ENCODE measurements at regions not wholly inside any gene's neighbourhood (a gene's known extent, or its start where the extent isn't known, plus 50 kb on each side); places are given as distances from the start of the nearest gene placed in this dataset.

DNA sequence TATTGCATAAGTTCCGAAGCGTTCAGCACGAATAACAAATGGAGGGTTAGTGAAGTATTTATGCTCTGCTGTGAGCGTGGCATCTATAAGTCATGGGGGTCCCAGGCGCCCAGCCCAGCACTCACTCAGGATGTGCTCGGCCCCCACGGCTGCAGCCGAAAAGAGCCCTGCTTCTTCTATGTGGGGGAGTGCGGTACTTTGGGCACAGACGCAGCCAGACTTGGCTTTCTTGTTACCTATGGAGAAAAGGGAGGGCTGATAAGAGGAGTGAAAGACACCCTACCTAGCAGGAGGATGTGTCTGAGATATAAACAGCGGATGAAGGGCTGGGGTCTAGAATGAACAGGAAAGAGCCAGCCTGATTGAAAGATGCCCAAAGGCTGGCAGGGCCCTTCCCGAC is 51.4 kb downstream of the MRPL36 start:
- Mint-ChIP-seq H3K27ac (no peak overlapping the region), H3K4me3 (no peak overlapping the region), H3K4me1 (no peaks in the 10 kb centered on the region), H3K27me3 (peaks cover 5 to 33% (median 31%) of the 10 kb centered on the region in 3 donors), H3K36me3 (no peaks in the 10 kb centered on the region), H3K9me3 (peaks cover 0 to 2% (median 0%) of the 10 kb centered on the region in 7 donors)
- ATAC-seq (ENCODE audit: low read depth in 2 of 2) (no peak), DNase-seq (no peak)

DNA sequence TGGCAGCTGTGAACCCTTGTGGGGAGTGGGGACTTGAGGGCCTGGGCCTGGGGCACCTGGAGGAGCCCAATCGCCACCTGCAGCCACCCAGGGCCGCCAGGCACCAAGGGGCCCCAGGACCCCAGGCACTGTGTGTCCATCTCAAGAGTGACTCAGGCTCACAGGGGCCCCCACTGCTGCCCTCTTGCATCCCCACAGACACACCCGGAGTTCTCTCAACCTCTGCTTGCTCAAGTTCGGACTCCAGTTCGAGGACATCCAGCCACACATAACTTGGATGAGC is 51.9 kb downstream of the MRPL36 start:
- Mint-ChIP-seq H3K9me3 (peaks cover 0 to 5% (median 2%) of the 10 kb centered on the region in 7 donors), H3K4me3 (no peak overlapping the region), H3K27me3 (peaks cover 5 to 36% (median 31%) of the 10 kb centered on the region in 3 donors), H3K27ac (no peak overlapping the region), H3K36me3 (no peaks in the 10 kb centered on the region), H3K4me1 (no peaks in the 10 kb centered on the region)
- DNase-seq (no peak), ATAC-seq (ENCODE audit: low read depth in 2 of 2) (no peak)

DNA sequence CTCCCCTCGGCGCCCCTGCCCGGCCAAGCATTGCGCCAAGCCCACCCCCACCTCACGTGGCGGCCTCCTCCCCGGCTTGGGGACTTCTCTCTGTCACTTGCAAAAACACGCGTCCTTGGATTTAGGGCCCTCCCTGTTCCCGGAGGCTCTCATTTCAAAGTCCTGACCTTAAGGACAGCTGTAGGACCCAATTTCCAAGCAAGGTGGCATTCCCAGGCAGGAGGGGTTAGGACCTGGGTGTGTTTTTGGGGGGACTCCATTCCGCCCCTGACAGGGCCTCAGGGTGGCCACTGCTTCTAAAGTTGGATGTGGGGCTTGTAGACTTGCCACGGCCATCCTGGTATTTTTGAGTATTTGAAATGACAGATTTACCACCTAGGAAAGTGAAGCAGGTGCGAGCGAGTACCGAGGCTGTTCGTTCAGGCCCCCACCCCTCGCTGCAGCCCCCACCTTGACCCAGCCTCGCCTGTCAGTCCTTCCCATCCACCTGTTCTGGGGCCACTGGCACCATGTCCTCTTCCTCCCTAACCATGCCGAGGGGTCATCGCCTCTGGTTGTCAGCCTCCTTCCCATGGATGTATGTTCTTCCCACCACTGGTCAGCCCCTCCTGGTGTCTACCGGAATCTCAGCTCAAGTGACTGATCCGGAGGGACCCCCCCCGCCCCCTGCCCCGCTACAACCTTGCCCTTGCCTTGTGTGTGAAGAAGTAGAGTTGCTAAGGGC is 52.4 kb downstream of the MRPL36 start:
- peaks cover 0 to 10% (median 3%) of the 10 kb centered on the region in 7 donors for H3K9me3 Mint-ChIP-seq
- no peak for ATAC-seq (ENCODE audit: low read depth in 2 of 2)
- no peak overlapping the region for H3K4me3 Mint-ChIP-seq
- peaks cover 8 to 36% (median 33%) of the 10 kb centered on the region in 3 donors for H3K27me3 Mint-ChIP-seq
- no peak overlapping the region for H3K27ac Mint-ChIP-seq
- DNase-seq = no peak
- no peaks in the 10 kb centered on the region for H3K4me1 Mint-ChIP-seq
- H3K36me3 Mint-ChIP-seq = peaks cover 0 to 4% of the 10 kb centered on the region in 2 donors

DNA sequence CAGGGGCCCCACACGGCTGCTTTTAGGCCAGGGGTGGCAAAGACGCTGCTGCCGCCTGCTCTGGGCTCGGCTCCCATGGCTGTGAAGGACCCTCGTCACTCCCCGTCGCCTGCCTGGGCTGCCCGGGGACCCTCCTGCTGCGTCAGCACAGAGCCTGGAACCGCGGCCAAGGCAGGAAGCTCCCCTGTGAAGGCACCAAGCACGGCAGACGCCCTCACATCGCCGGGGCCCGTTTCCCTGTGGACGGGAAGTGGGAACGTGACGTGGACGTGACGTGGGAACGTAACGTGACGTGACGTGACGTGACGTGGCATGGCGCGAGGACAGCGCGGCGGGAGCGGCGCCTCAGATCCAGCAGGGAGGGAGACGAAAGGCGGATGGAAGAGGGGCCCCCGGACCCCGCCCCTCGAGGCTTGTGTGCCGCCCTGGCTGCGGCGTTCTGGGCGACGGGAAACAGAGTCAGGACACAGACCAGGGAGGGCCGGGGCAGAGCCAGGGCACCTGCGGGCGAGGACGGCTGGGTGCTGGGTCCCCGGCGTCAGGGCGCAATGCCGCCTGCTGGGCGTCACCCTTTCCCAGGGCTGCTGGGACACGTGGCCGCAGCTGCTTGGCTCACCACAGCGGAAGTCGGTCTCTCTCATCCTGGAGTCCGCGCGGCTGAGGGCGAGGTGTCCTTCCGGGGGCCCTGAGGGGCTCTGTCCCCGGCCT is 53.1 kb downstream of the MRPL36 start:
- H3K36me3 Mint-ChIP-seq = peaks cover 0 to 9% of the 10 kb centered on the region in 2 donors

DNA sequence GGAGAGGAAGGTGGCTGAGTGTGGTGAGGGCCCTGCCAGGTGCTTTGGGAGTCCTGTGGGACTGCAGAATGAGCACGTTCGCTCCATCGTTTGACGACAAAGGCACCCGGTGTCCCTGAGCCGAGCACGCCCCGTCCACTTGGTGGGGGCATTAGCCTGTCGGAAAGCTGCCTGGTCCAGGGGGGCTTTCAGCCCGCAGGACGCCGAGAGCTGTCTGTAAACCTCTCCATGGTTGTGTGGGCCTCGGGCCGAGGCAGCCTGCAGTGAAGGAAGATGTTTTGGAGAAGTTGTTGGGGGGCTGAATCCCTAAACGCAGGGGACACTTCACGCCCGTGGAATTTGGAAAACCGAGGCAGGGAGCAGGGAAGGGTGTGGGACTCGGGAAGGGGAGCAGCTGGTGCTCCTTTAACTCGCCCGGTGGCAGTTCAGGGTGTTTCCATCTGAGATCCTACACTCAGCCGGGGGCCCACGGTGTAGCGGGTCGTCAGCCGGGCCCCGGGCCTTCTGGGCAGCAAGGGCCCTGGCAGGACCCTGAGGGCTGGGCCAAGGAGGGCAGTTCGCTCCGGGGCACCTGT is 53.8 kb downstream of the MRPL36 start:
- Mint-ChIP-seq H3K9me3 (peaks cover 0 to 24% (median 16%) of the 10 kb centered on the region in 7 donors), H3K4me1 (no peaks in the 10 kb centered on the region), H3K27me3 (peaks cover 12 to 40% (median 26%) of the 10 kb centered on the region in 3 donors), H3K36me3 (peaks cover under 1 to 15% of the 10 kb centered on the region in 2 donors), H3K27ac (peak overlapping the region in 1 of 6 donors; percentile 86), H3K4me3 (no peak overlapping the region)
- DNase-seq (no peak), ATAC-seq (ENCODE audit: low read depth in 2 of 2) (no peak)

More for the DNA sequence above, 53.1 kb downstream of the MRPL36 start:
- ATAC-seq (ENCODE audit: low read depth in 2 of 2) = no peak
- no peak overlapping the region for H3K27ac Mint-ChIP-seq
- DNase-seq = no peak
- H3K4me1 Mint-ChIP-seq = no peaks in the 10 kb centered on the region
- H3K4me3 Mint-ChIP-seq = no peak overlapping the region
- peaks cover 11 to 35% (median 31%) of the 10 kb centered on the region in 3 donors for H3K27me3 Mint-ChIP-seq
- H3K9me3 Mint-ChIP-seq = peaks cover 0 to 17% (median 10%) of the 10 kb centered on the region in 7 donors

DNA sequence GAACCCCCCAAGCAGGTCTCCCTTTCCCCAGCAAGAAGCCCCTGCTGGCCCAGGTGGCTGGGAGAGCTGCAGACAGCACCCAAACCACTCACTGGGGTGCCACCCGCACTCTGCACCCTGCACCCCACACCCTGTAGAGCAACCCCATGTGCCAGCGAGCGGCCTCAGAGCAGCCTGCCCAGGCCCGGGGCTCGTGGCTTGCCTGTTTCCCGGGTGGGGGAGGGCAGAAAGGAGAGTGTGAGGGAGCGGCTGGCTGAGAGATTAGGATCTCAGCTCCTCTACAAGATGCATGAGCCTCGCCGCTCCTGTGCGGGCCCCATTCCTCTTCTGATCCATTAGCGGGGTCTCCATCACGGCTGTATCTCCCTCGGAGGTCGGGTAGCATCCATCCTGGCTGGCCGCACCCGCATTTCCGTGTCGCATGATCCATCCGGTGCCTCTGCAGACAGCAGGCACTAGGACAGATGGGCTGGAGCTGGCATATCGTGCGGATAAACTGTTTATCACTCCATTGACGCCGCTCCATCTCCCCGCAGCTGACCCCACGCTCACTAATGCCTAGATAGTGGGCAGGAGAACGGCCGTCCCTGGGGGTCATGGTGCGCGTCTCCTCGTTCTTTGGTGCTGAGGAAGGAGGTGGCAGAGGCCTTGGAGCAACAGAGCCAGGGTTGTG is 54.4 kb downstream of the MRPL36 start:
- peaks cover 0 to 30% (median 22%) of the 10 kb centered on the region in 7 donors for H3K9me3 Mint-ChIP-seq
- H3K4me1 Mint-ChIP-seq = no peaks in the 10 kb centered on the region
- no peak overlapping the region for H3K4me3 Mint-ChIP-seq
- no peak for DNase-seq
- H3K36me3 Mint-ChIP-seq = peaks cover 4 to 22% of the 10 kb centered on the region in 2 donors
- H3K27me3 Mint-ChIP-seq = peaks cover 15 to 45% (median 26%) of the 10 kb centered on the region in 3 donors
- ATAC-seq (ENCODE audit: low read depth in 2 of 2) = no peak
- H3K27ac Mint-ChIP-seq = peak overlapping the region in 1 of 6 donors; percentile 86

DNA sequence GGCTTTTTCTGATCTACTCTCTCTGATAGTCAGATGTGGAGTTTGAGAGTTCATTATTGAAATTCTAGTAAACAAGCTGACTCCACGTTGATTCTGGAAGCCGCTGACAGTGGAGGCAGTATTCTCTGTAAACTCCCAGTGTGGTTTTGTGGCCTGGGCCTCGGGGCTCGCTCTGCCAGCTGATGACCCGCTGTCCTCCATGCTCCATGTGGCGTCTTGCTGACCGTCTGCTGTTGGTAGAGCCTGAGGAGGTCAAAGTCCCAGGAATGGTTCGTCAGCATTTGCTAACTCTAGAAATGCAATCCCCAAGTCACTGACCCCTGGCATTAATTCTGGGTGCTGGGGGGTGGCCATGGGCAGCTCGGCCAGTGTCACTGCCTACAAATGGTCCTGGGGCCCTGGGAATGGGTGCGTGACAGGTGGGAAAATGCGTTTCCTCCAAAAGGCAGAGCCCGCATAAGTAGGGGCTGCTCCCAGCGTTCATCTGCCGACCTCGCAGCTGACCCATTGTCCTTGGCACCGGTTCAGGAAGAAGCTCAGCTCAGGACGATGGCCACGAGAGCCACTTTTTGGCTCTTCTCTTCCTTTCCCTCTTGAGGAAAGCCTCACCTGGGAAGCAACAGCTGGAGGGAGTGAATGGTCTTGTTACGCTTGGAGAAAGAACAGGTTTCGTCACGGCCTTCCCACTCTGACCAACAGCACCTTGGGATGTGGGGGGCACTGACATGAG is 55.1 kb downstream of the MRPL36 start:
- DNase-seq (no peak), ATAC-seq (ENCODE audit: low read depth in 2 of 2) (no peak)
- H3K27ac Mint-ChIP-seq = no peak overlapping the region
- H3K36me3 Mint-ChIP-seq = peaks cover 4 to 29% of the 10 kb centered on the region in 2 donors
- no peaks in the 10 kb centered on the region for H3K4me1 Mint-ChIP-seq
- H3K9me3 Mint-ChIP-seq = peaks cover 0 to 37% (median 29%) of the 10 kb centered on the region in 7 donors
- H3K4me3 Mint-ChIP-seq = peak overlapping the region in 1 of 8 donors; percentile 9
- H3K27me3 Mint-ChIP-seq = peaks cover 15 to 46% (median 26%) of the 10 kb centered on the region in 3 donors

DNA sequence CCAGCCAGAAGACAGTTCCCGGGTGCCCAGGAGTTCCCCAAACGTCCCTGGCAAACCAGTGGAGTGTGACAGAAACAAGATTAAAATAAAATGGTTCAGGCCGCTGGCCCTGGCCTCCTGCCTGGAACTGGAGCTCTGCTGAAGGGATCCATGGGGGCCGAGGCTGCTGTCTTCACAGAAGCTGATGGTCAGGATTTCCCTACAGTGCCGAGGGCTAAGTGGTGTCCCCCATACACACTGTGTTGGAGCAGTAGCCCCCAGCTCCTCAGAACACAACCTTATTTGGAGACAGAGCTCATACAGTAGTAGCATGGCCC is 55.9 kb downstream of the MRPL36 start:
- Mint-ChIP-seq H3K9me3 (peaks cover 0 to 42% (median 30%) of the 10 kb centered on the region in 7 donors), H3K27ac (no peak overlapping the region)
- DNase-seq = no peak

DNA sequence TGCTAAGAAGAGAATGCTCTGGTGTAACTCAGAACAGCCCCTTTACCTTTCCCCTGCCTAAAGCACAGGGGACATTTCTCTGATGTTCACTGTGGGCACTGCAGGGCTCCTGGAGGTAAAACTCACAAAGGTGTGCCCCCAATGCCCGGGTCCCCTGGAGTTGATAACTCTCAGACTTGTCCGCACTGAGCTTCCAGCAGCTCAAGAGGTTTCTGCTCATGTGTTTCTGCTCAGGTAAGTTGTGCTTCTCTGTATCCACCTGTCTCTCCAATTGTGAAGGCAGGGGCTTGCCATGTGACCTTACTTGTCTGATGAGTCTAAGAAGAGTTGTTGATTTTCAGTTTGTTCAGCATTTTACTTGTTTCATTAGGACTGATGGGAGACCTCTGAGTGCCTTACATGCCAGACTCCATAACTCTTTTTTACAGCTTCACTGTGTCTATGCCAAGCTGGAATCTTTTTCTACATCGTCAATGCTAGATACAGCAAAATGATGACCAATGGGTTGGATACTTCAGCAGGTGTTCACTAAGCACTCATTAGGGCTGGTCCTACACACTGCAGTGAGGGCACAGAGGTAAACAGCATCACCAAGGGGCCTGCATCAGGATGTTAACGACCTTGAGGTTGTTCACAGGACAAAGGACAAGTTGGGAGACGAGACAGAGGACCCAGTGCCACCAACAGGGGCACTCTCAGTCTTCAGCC is 56.4 kb downstream of the MRPL36 start:
- peaks cover 4 to 31% of the 10 kb centered on the region in 2 donors for H3K36me3 Mint-ChIP-seq
- no peaks in the 10 kb centered on the region for H3K4me1 Mint-ChIP-seq
- no peak for ATAC-seq (ENCODE audit: low read depth in 2 of 2)
- peaks cover 25 to 54% (median 27%) of the 10 kb centered on the region in 3 donors for H3K27me3 Mint-ChIP-seq
- no peak overlapping the region for H3K27ac Mint-ChIP-seq
- DNase-seq = no peak
- H3K4me3 Mint-ChIP-seq = no peak overlapping the region
- peaks cover under 1 to 42% (median 30%) of the 10 kb centered on the region in 7 donors for H3K9me3 Mint-ChIP-seq

More for the DNA sequence above, 55.9 kb downstream of the MRPL36 start:
- no peak for ATAC-seq (ENCODE audit: low read depth in 2 of 2)
- Mint-ChIP-seq H3K27me3 (peaks cover 22 to 54% (median 26%) of the 10 kb centered on the region in 3 donors), H3K36me3 (peaks cover 4 to 31% of the 10 kb centered on the region in 2 donors), H3K4me3 (no peak overlapping the region), H3K4me1 (no peaks in the 10 kb centered on the region)

DNA sequence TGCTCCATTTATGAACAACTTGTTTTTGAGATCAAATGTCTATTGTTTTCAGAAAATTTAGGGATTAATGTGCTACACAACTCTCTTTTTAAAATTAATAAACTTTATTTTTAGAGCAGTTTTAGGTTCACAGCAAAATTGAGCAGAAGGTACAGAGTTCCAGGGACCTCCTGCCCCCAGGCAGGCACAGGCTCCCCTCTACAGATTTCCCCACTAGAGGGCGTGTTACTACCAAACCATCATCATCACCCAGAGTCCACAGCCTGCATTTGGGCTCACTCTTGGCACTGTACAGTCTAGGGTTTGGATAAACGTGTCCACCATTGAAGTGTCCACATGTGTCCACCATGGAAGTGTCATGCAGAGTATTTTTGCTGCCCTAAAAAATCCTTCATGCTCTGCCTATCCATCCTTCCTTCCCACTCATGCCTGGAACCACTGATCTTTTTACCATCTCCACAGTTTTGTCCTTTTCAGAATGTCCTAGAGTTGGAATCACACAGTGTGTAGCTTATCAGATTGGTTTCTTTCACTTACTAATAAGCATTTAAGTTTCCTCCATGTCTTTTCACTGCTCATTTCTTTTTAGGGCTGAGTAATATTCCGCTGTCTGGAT is 61.7 kb downstream of the MRPL36 start:
- Mint-ChIP-seq H3K27ac (no peak overlapping the region), H3K4me1 (no peaks in the 10 kb centered on the region), H3K27me3 (peaks cover 29 to 54% (median 29%) of the 10 kb centered on the region in 3 donors), H3K4me3 (no peak overlapping the region), H3K9me3 (peaks cover 3 to 39% (median 28%) of the 10 kb centered on the region in 7 donors), H3K36me3 (peaks cover 4 to 31% of the 10 kb centered on the region in 2 donors)
- DNase-seq (no peak), ATAC-seq (ENCODE audit: low read depth in 2 of 2) (no peak)

DNA sequence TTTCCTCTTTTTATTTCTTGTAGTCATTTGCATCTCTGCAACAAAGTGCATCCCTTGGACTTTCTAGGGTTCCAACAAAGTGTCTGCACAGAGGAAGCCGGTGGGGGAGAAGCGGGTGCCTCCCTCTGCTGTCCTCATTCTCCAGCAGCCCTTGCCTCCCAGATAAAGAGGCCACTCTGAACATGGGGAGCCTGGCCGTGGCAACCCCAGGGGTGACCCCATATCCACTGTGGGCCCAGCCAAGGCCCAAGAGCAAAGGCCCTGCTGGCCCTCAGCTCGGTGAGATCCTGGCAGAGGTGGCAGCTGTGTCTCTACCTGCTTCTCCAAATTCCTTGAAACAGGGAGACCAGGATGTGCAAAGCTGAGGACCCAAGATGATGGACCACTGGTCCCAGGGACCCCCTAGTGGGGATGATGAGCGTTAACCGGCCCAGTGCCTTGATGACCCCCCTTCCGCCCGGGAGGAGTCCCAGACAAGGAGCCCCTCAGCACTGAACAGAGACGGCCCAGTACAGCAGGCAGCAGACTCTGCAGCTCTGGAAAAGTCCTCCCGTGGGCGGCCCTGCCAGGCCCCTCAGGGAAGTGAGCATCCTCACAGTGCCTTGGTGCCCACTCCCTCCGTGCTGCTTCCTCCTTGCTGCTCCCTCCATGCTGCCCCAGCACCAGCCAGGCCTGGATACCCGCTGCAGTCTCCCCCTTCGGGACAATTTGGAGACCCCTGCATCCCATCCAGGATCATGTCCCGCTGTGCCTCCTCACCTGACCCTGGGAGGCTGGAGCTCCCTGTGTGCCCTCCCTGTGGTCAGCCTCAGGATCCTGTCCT is 62.5 kb downstream of the MRPL36 start:
- H3K27ac Mint-ChIP-seq = no peak overlapping the region
- H3K27me3 Mint-ChIP-seq = peaks cover 25 to 49% (median 28%) of the 10 kb centered on the region in 3 donors
- no peak for DNase-seq
- peaks cover 4 to 25% of the 10 kb centered on the region in 2 donors for H3K36me3 Mint-ChIP-seq
- no peaks in the 10 kb centered on the region for H3K4me1 Mint-ChIP-seq
- ATAC-seq (ENCODE audit: low read depth in 2 of 2) = no peak
- no peak overlapping the region for H3K4me3 Mint-ChIP-seq
- H3K9me3 Mint-ChIP-seq = peaks cover 3 to 34% (median 26%) of the 10 kb centered on the region in 7 donors
